Left renal cortex interstitium (tissue), 4 donors: ENCODE measurements at regions not wholly inside any gene's neighbourhood (a gene's known extent, or its start where the extent isn't known, plus 50 kb on each side); places are given as distances from the start of the nearest gene placed in this dataset.
A peak's percentile ranks its signal among the peaks of the same experiment; 100 is the strongest.

ENCODE experiments used
- DNase-seq, 4 donors: peaks; one replicate each; pipeline ENCODE4 v3.0.0-alpha.2; 2013; ENCODE audit warnings: low read depth in 4 of 4, low spot score in 2 of 4, missing footprints in 1 of 4

GRCh38 chrY:15397556-15398280 lies 873.4 kb downstream of the NLGN4Y start:
- DNase-seq, result no peak

- no peak for DNase-seq
Measured at GRCh38 chrY:15402451-15402850, 878.1 kb downstream of the NLGN4Y start.

DNA sequence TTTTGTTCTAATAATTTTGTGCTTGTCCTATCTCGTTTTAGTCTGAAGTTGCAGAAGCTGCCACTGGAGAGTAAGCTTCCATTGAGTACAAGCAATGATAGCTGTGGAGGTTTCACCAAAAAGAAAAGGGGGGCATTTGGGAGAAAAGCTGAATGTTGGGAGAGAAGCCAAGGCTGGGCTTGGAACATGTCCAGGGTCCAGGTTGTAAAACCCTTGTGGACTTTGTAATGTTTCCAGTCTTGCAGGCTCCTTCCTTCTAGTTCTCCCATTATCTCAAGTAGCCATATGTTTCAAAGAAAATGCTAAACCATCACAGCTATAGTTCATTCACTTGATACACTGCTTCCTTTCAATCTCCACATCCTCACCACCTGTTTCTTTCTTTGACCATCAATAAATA lies 880.2 kb downstream of the NLGN4Y start:
- DNase-seq, result no peak

DNA sequence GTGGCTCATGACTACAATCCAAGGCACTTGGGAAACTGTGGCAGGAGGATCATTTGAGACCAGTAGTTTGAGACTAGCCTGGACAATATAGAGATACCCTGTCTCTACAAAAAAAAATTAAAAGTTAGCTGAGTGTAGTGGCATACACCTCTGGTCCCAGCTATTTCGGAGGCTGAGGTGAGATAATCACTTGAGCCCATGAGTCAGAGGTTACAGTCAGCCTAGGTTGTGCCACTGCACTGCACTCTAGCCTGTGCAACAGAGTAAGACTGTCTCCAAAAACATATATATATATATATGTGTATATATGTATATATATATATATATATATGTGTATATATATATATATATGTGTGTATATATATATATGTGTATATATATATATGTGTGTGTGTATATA lies 890.8 kb downstream of the NLGN4Y start:
- DNase-seq, result no peak

GRCh38 chrY:15418613-15419012 lies 894.3 kb downstream of the NLGN4Y start:
- no peak for DNase-seq

- DNase-seq, result peak in 2 of 4 donors; percentile 7 to 26
Measured at GRCh38 chrY:15424665-15425132, 900.4 kb downstream of the NLGN4Y start.

DNA sequence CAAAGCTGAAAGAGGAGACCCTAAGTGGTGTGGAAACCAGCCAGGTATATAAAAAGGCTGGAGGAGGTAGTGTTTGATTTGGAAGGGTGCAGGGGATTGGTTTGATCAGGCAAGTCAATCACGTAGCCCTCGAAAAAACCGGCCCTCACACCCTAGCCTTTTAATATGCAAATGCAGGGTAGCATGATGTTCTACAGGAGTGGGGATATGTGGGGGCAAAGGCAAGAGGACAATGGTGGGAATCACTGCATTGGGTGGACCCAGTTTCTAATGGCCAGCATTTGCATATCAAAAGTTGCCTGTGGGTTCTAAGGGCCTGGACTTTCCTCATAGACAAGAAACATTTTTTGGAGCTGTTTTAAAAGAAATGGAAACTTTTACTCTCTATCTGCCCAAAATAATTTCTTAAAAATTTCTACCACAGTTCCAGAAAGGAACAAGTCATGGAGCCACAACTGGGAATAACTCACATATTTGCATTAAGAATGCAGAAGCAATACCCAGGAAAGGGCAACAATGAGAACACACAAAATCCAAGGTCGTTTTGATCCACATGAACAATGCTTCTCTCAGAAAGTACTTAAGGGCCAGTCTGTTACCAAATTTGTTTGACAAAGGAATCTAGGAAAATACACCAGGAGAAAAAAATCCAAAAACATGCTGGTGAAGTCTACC lies 915.8 kb downstream of the NLGN4Y start:
- no peak for DNase-seq

DNA sequence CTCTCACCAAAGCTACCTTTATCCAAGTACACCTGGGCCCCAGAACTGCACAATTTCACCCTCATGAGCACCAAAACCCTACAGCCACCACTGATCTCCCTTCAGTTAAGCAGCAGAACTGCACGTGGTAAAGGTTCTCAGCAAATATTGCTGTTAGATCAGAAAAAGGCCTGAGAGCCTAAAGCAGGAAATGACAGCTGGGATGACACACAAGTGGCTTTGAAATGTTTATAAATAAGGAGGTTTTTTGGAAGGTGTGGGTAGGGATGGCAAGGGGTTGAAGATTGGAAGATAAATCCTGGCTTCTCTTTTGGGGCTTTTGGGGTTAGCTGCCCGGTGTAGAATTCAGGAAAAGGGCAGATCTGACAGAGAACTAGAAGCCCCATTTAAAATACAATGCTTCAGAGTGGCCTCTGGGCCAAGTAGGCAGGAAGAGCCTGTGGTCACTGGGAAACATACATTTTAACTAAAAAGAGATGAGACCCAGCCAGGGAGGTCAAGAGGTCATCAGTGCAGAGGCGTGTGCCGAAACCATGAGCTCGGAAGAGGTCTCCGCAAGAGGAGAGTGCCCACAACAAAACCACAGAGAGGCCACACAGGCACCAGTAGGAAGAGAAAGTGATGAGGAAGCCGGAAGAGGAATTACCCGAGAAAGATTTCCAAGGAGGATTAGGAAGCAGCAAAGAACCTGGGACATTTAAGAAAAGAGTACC lies 916.5 kb downstream of the NLGN4Y start:
- DNase-seq, result no peak

DNA sequence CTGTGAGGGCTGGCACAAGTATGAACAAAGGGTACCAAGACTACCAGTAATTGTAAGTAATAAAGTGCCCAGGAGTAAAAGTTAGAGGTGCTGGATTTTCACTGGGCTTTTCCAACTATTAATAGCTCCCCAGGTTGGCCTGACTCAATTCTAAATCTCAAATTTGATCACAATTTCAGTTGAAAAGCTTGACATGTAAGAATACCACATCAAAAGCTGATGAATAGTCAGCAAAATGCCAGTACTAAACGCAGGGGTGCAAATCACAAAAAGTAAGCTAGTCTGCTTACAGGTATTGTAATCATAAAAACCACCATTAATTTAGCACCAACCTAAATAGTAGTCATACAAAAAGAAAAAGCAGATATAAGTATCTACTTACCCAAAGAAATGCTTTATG lies 917.5 kb downstream of the NLGN4Y start:
- no peak for DNase-seq

GRCh38 chrY:15445871-15446270 lies 921.5 kb downstream of the NLGN4Y start:
- DNase-seq, result no peak

DNA sequence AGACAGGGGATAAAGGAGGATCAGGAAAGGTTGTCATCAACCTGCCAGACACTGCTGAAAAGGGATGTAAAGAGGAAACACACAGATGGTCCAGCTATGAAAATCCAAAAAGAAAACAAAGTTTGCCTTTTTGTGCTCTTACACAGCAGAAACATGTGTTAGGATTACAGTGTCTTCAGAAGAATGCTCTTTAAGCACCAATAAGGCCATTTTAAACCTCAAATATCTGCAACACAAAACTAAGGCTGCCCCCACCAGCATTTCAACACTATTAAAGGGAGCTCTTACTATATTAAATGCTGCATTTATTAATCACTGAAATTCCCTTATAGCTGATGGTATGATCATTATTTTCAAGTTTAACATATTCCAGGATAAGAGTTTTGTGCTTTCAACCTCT lies 922.5 kb downstream of the NLGN4Y start:
- no peak for DNase-seq

DNA sequence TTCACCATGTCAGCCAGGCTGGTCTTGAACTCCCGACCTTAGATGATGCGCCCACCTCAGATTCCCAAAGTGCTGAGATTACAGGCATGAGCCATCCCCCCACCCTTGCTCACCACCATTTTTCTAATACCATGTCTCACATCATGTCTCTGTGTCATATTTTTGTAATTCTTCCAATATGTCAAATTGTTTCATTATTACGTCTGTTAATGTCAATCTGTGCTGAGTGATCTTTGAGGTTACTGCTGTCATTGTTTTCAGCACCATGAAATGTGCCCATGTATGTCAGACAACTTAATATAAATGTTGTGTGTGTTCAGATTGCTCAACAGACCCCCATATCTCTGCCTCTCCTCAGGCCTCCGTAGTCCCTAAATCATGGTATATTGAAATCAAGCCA lies 923.6 kb downstream of the NLGN4Y start:
- no peak for DNase-seq

DNA sequence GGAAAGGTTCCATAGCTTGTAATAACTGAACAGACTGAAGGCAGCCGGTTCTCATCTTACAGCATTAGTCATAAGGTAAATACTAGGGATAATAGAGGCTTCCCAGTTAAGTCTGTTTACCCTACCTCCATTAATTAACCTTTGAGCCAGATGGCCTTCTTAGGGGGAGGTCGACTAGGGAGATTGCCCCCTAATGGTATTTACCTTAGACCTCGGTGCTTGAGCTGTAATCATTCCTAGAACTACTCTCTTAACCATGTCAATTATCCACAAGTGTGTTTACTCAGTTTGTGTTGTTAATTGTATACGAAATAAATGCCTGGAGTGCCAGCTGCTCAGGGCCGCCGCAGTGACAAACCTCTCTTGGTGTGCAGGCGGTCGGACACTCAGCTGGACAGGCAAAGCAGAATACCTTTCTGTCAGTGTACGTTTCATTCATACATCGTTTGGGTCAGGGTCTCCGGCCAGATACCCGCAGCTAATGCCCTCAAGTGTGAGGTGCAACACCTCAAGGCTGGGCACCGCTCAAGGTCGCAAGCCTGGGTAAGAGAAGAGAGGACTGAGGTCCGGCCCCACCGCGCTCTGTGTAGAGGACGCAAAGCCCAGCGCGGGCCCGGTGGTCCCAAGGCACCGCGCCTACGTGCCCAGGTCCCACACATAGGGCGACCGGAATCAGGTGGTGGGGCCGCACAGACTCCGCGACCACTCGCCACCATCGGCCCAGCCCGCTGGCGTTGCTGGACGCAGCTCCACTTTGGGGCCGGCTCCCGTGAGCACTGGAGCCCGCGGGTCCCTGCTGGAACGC lies 931.0 kb downstream of the NLGN4Y start:
- DNase-seq, result no peak

GRCh38 chrY:15455980-15456469 lies 931.7 kb downstream of the NLGN4Y start:
- DNase-seq, result peak in 2 of 4 donors; percentile 11 to 61

- no peak for DNase-seq
Measured at GRCh38 chrY:15456491-15456890, 932.2 kb downstream of the NLGN4Y start.

GRCh38 chrY:15457682-15458081 lies 933.4 kb downstream of the NLGN4Y start:
- no peak for DNase-seq

DNA sequence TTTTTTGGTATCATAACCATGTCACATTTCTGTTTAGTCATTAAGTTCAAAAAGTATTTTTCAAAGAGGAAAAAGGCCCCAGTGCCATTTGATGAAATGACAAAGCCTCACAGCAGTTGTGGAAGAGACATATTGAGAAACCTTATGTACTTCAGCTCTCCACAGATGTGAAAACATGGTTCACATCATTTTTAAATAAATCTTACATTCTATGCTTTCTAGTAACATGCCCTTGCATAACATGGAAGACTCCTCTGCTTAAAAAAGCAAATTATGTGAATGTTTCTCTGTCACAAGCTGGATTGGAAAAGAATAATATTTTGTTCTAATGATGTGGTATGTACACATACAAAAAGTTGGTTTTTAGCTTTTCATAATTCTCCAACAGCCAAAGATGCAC lies 934.1 kb downstream of the NLGN4Y start:
- no peak for DNase-seq

GRCh38 chrY:15465880-15466279 lies 941.6 kb downstream of the NLGN4Y start:
- no peak for DNase-seq

- no peak for DNase-seq
Measured at GRCh38 chrY:15466891-15467290, 942.6 kb downstream of the NLGN4Y start.

- DNase-seq, result no peak
Measured at GRCh38 chrY:15468091-15468490, 943.8 kb downstream of the NLGN4Y start.

GRCh38 chrY:15471371-15471770 lies 947.0 kb downstream of the NLGN4Y start:
- DNase-seq, result no peak
